Karpas-422 (cell line): ENCODE measurements at regions not wholly inside any gene's neighbourhood (a gene's known extent, or its start where the extent isn't known, plus 50 kb on each side); places are given as distances from the start of the nearest gene placed in this dataset.
"Not testable (repeated sequence)": the region's sequence is repeated elsewhere in the genome, so short reads cannot be mapped to it uniquely, and the experiment has no call there.

Experiments used
- DNase-seq: peaks from one replicate; pipeline ENCODE4 v3.0.0-alpha.2; 2015
- H2AFZ ChIP-seq: fragments of 200-600 bp; sonication (generic); 2 replicates; pipeline ENCODE4 v1.6.1; 2014; ENCODE audit warnings: antibody characterized with exemption, low read length, mixed read lengths
- H3K27ac ChIP-seq: fragments of 200-600 bp; sonication (generic); 2 replicates; pipeline ENCODE4 v1.5.1; 2014; ENCODE audit warnings: mild to moderate bottlenecking, low read length, moderate library complexity
- H3K27me3 ChIP-seq: fragments of 200-600 bp; sonication (generic); 2 replicates; pipeline ENCODE4 v1.6.1; 2014; ENCODE audit warnings: low read length, mixed read lengths
- H3K36me3 ChIP-seq: fragments of 200-600 bp; sonication (generic); 2 replicates; pipeline ENCODE4 v1.6.1; 2014; ENCODE audit warnings: low read length, mixed read lengths; ENCODE audit not compliant: insufficient read depth
- H3K4me1 ChIP-seq: fragments of 200-600 bp; sonication (generic); 2 replicates; pipeline ENCODE4 v1.6.1; 2014; ENCODE audit warnings: mild to moderate bottlenecking, low read length, mixed read lengths
- H3K4me2 ChIP-seq: fragments of 200-600 bp; sonication (generic); 2 replicates; pipeline ENCODE4 v1.6.1; 2014; ENCODE audit warnings: low read length, low read depth, mild to moderate bottlenecking; ENCODE audit not compliant: poor library complexity, severe bottlenecking
- H3K4me3 ChIP-seq: fragments of 200-600 bp; sonication (generic); 2 replicates; pipeline ENCODE4 v1.5.1; 2014; ENCODE audit warnings: mild to moderate bottlenecking, antibody characterized with exemption, low read length, mixed read lengths
- H3K79me2 ChIP-seq: fragments of 200-600 bp; sonication (generic); 2 replicates; pipeline ENCODE4 v1.6.1; 2014; ENCODE audit warnings: mild to moderate bottlenecking, low read length, mixed read lengths
- H3K9ac ChIP-seq: fragments of 200-600 bp; sonication (generic); 2 replicates; pipeline ENCODE4 v1.6.0; 2014; ENCODE audit warnings: low read length
- H3K9me2 ChIP-seq: fragments of 200-600 bp; sonication (generic), shearing (Covaris generic); replicated peaks from 2 replicates; pipeline ENCODE4 v1.6.0; 2014; ENCODE audit warnings: mild to moderate bottlenecking, low read length, moderate library complexity; ENCODE audit not compliant: insufficient read depth
- H3K9me3 ChIP-seq: fragments of 300-700, 200-600 bp; sonication (generic); 2 replicates; pipeline ENCODE4 v1.6.1; 2014; ENCODE audit warnings: low read length, mixed read lengths
- H4K20me1 ChIP-seq: fragments of 200-600 bp; sonication (generic); 2 replicates; pipeline ENCODE4 v1.6.1; 2014; ENCODE audit warnings: mild to moderate bottlenecking, antibody characterized with exemption, low read length, low read depth; ENCODE audit not compliant: insufficient read depth

GRCh38 chr5:33203931-33204330 is 236.8 kb upstream of the TARS1 start:
- H3K79me2 ChIP-seq: no peaks in the 10 kb centered on the region
- H4K20me1 ChIP-seq: no peaks in the 10 kb centered on the region
- no peaks in the 10 kb centered on the region for H3K27me3 ChIP-seq
- no peak overlapping the region for H3K27ac ChIP-seq
- no peak overlapping the region for H3K4me2 ChIP-seq
- H3K4me1 ChIP-seq: no peaks in the 10 kb centered on the region
- no peak for DNase-seq
- H3K9me2 ChIP-seq: no peaks in the 10 kb centered on the region
- H3K4me3 ChIP-seq: no peak overlapping the region
- H3K9me3 ChIP-seq: no peaks in the 10 kb centered on the region
- H2AFZ ChIP-seq: no peak overlapping the region
- no peaks in the 10 kb centered on the region for H3K36me3 ChIP-seq
- no peak overlapping the region for H3K9ac ChIP-seq

- no peak for DNase-seq
- Histone ChIP-seq H3K9me3 (no peaks in the 10 kb centered on the region), H3K9ac (no peak overlapping the region), H3K4me3 (no peak overlapping the region), H3K36me3 (no peaks in the 10 kb centered on the region), H3K27me3 (no peaks in the 10 kb centered on the region), H3K9me2 (no peaks in the 10 kb centered on the region), H2AFZ (no peak overlapping the region), H3K27ac (no peak overlapping the region), H4K20me1 (no peaks in the 10 kb centered on the region), H3K4me2 (no peak overlapping the region), H3K79me2 (no peaks in the 10 kb centered on the region), H3K4me1 (no peaks in the 10 kb centered on the region)
Observed at GRCh38 chr5:33205079-33205478, 235.7 kb upstream of the TARS1 start.

- no peaks in the 10 kb centered on the region for H3K4me1 ChIP-seq
- no peak overlapping the region for H3K4me3 ChIP-seq
- no peaks in the 10 kb centered on the region for H3K79me2 ChIP-seq
- no peaks in the 10 kb centered on the region for H3K27me3 ChIP-seq
- no peaks in the 10 kb centered on the region for H3K36me3 ChIP-seq
- DNase-seq: no peak
- H3K4me2 ChIP-seq: no peak overlapping the region
- no peak overlapping the region for H3K9ac ChIP-seq
- H4K20me1 ChIP-seq: no peaks in the 10 kb centered on the region
- H3K9me3 ChIP-seq: no peaks in the 10 kb centered on the region
- no peaks in the 10 kb centered on the region for H3K9me2 ChIP-seq
- H2AFZ ChIP-seq: no peak overlapping the region
- no peak overlapping the region for H3K27ac ChIP-seq
Observed at GRCh38 chr5:33205727-33206410, 234.9 kb upstream of the TARS1 start.

- Histone ChIP-seq H3K36me3 (no peaks in the 10 kb centered on the region), H3K4me1 (no peaks in the 10 kb centered on the region), H2AFZ (no peak overlapping the region), H3K4me2 (no peak overlapping the region), H3K9me3 (no peaks in the 10 kb centered on the region), H3K79me2 (no peaks in the 10 kb centered on the region), H3K4me3 (no peak overlapping the region), H3K9me2 (no peaks in the 10 kb centered on the region), H3K9ac (no peak overlapping the region), H3K27ac (no peak overlapping the region), H4K20me1 (no peaks in the 10 kb centered on the region), H3K27me3 (no peaks in the 10 kb centered on the region)
- no peak for DNase-seq
Observed at GRCh38 chr5:33206962-33207506, 233.7 kb upstream of the TARS1 start.

- Histone ChIP-seq H3K27me3 (no peaks in the 10 kb centered on the region), H3K9me3 (no peaks in the 10 kb centered on the region), H3K36me3 (no peaks in the 10 kb centered on the region), H3K4me3 (no peak overlapping the region), H3K27ac (no peak overlapping the region), H3K9ac (no peak overlapping the region), H3K4me1 (no peaks in the 10 kb centered on the region), H3K4me2 (no peak overlapping the region), H2AFZ (no peak overlapping the region), H3K79me2 (no peaks in the 10 kb centered on the region), H3K9me2 (no peaks in the 10 kb centered on the region), H4K20me1 (no peaks in the 10 kb centered on the region)
- no peak for DNase-seq
Observed at GRCh38 chr5:33209252-33209651, 231.5 kb upstream of the TARS1 start.

GRCh38 chr5:33210221-33210620 is 230.5 kb upstream of the TARS1 start:
- not testable (repeated sequence) for H2AFZ ChIP-seq, H3K4me2 ChIP-seq, H3K9me2 ChIP-seq, H3K27ac ChIP-seq, DNase-seq, H3K36me3 ChIP-seq, H3K4me3 ChIP-seq, H3K9ac ChIP-seq, H3K27me3 ChIP-seq, H3K9me3 ChIP-seq, H3K79me2 ChIP-seq, H4K20me1 ChIP-seq, H3K4me1 ChIP-seq

GRCh38 chr5:33210978-33211377 is 229.8 kb upstream of the TARS1 start:
- H3K4me1 ChIP-seq: no peaks in the 10 kb centered on the region
- H3K4me3 ChIP-seq: no peak overlapping the region
- H3K27ac ChIP-seq: no peak overlapping the region
- no peaks in the 10 kb centered on the region for H3K9me2 ChIP-seq
- no peak overlapping the region for H3K9ac ChIP-seq
- no peaks in the 10 kb centered on the region for H3K79me2 ChIP-seq
- H4K20me1 ChIP-seq: no peaks in the 10 kb centered on the region
- H3K9me3 ChIP-seq: no peaks in the 10 kb centered on the region
- H3K36me3 ChIP-seq: no peaks in the 10 kb centered on the region
- H3K4me2 ChIP-seq: no peak overlapping the region
- no peaks in the 10 kb centered on the region for H3K27me3 ChIP-seq
- no peak for DNase-seq
- H2AFZ ChIP-seq: no peak overlapping the region

GRCh38 chr5:33212439-33212838 is 228.3 kb upstream of the TARS1 start:
- H3K27ac ChIP-seq: no peak overlapping the region

More at GRCh38 chr5:33212439-33212838, 228.3 kb upstream of the TARS1 start:
- Histone ChIP-seq H3K4me3 (no peak overlapping the region), H4K20me1 (no peaks in the 10 kb centered on the region), H3K27me3 (no peaks in the 10 kb centered on the region), H3K9me2 (no peaks in the 10 kb centered on the region), H3K4me2 (no peak overlapping the region), H2AFZ (no peak overlapping the region), H3K9me3 (no peaks in the 10 kb centered on the region), H3K36me3 (no peaks in the 10 kb centered on the region), H3K79me2 (no peaks in the 10 kb centered on the region), H3K9ac (no peak overlapping the region), H3K4me1 (no peaks in the 10 kb centered on the region)
- no peak for DNase-seq
